Activated T-cell treated with anti-CD3 and anti-CD28 coated beads, Interleukin-2, amount 50 U/mL, for 72 hours (primary cell): ENCODE measurements at regions not wholly inside any gene's neighbourhood (a gene's known extent, or its start where the extent isn't known, plus 50 kb on each side); places are given as distances from the start of the nearest gene placed in this dataset.
"Not testable (repeated sequence)": the region's sequence is repeated elsewhere in the genome, so short reads cannot be mapped to it uniquely, and the experiment has no call there.

Experiments
- ATAC-seq, 2 donors: fragments of 150-1000 bp; cut with Tn5 transposase; replicated peaks in 1 of 2; 2 replicates each; pipeline ENCODE4 v1.10.0; 2021; ENCODE audit warnings: moderate library complexity in 2 of 2, mild to moderate bottlenecking in 1 of 2
- DNase-seq, 2 donors: peaks; one replicate each; pipeline ENCODE4 v3.0.0; 2021 to 2022; ENCODE audit warnings: mixed read lengths in 1 of 2
- H3K27ac Mint-ChIP-seq: one replicate; pipeline ENCODE4 v1.8.0; 2022; ENCODE audit warnings: mild to moderate bottlenecking, moderate library complexity, mixed read lengths
- H3K27me3 Mint-ChIP-seq: one replicate; pipeline ENCODE4 v1.8.0; 2022; ENCODE audit warnings: low read depth, mixed read lengths
- H3K36me3 Mint-ChIP-seq, 2 donors: one replicate each; pipeline ENCODE4 v1.8.0; 2022; ENCODE audit warnings: mixed read lengths in 2 of 2, mild to moderate bottlenecking in 1 of 2; ENCODE audit not compliant: insufficient read depth in 2 of 2
- H3K4me1 Mint-ChIP-seq: one replicate; pipeline ENCODE4 v1.8.0; 2022; ENCODE audit warnings: low read depth, mixed read lengths
- H3K4me3 Mint-ChIP-seq, 2 donors: one replicate each; pipeline ENCODE4 v1.8.0; 2022; ENCODE audit warnings: mild to moderate bottlenecking in 2 of 2, mixed read lengths in 2 of 2, moderate library complexity in 2 of 2
- H3K9me3 Mint-ChIP-seq, 2 donors: one replicate each; pipeline ENCODE4 v1.8.0; 2022; ENCODE audit warnings: mixed read lengths in 2 of 2

GRCh38 chr10:81367132-81367531 is 507.9 kb upstream of the NRG3 start:
- DNase-seq (no peak), ATAC-seq (no peak)
- H3K36me3 Mint-ChIP-seq, result no peaks in the 10 kb centered on the region
- H3K27ac Mint-ChIP-seq, result no peak overlapping the region
- no peaks in the 10 kb centered on the region for H3K27me3 Mint-ChIP-seq
- peaks cover 0 to 4% of the 10 kb centered on the region in 2 donors for H3K9me3 Mint-ChIP-seq
- no peak overlapping the region for H3K4me3 Mint-ChIP-seq
- no peaks in the 10 kb centered on the region for H3K4me1 Mint-ChIP-seq

DNA sequence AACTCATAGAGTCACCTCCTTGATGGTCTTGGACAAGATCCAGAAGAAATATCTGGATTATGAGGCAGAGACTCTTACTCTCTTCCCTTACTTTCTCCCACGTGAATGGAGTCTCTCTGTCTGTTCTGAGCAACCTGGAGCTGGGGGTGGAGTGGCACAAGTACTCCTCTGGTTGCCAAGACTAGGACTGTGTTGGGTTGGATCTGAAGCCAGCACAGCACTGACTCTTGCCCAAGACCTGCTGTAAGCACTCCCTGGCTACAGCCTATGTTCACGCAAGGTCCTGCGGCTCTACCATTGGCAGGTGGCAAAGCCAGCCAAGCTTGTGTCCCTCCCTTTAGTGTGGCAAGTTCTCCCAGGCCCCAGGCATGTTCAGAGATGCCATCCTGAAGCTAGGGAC is 488.2 kb upstream of the NRG3 start:
- Mint-ChIP-seq H3K36me3 (no peaks in the 10 kb centered on the region), H3K27me3 (no peaks in the 10 kb centered on the region), H3K4me1 (no peaks in the 10 kb centered on the region), H3K4me3 (no peak overlapping the region), H3K27ac (no peak overlapping the region), H3K9me3 (peaks cover 4 to 8% of the 10 kb centered on the region in 2 donors)
- ATAC-seq (no peak), DNase-seq (no peak)

DNA sequence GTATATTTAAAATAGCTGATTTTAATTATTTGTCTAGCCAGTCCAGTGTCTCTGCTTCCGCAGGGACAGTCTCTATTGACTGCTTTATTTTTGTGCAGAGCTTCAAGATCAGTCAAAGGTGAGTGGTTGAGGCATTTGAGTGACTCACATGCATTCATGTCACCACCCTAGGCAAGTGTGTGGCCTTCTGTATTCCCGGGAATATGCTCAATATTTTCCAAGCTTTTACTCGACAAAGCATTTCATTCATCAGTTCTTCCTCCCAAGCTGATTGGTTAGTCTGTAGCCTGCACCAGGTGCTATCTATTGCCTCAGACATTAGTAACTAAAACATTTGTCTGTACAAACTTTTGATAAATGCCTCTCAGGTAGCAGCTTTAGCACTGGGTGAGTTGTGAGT is 471.5 kb upstream of the NRG3 start:
- no peak overlapping the region for H3K27ac Mint-ChIP-seq
- H3K27me3 Mint-ChIP-seq, result no peaks in the 10 kb centered on the region
- peaks cover 0 to 5% of the 10 kb centered on the region in 2 donors for H3K9me3 Mint-ChIP-seq
- DNase-seq, result no peak
- no peaks in the 10 kb centered on the region for H3K36me3 Mint-ChIP-seq
- H3K4me3 Mint-ChIP-seq, result no peak overlapping the region
- no peaks in the 10 kb centered on the region for H3K4me1 Mint-ChIP-seq
- ATAC-seq, result no peak

DNA sequence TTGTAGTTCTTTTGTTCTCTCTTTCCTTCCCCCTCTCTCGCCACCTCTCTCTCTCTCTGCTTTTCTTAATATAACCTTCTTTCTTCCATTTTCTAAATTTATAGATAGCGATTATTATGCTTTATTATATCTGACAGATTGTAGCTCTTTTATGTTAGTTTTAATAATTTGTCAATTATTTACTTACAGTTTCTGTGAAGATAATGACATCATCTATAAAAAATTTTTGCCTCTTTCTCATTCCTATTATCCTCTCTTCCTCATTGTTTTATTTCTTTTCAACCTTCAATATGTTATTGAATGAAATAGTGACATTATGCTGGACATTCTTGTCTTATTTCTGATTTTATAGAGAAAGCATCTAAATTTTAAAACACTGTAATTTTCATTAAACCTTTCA is 469.6 kb upstream of the NRG3 start:
- H3K36me3 Mint-ChIP-seq, result no peaks in the 10 kb centered on the region
- ATAC-seq (no peak), DNase-seq (no peak)
- no peak overlapping the region for H3K27ac Mint-ChIP-seq
- H3K27me3 Mint-ChIP-seq, result no peaks in the 10 kb centered on the region
- peaks cover 0 to 2% of the 10 kb centered on the region in 2 donors for H3K9me3 Mint-ChIP-seq
- no peaks in the 10 kb centered on the region for H3K4me1 Mint-ChIP-seq
- H3K4me3 Mint-ChIP-seq, result no peak overlapping the region

DNA sequence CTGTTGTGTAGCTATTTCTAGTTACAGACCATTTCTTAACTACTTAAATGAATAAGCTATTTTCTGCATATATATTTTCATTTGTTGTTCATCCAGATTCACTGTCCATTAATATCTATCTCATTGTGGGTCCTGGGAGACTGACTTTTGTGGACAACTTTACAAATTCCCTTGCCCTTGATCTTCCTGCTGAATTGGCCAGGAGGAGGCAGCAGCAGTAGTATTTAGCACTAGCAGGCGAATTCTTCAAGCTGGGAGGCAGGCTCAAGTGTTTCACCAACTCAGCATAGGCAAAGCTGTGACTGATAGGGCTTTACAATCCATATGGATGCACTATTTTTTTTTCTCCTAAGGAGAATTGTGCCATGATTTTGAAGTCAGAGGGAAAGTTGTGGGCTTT is 461.0 kb upstream of the NRG3 start:
- no peak for DNase-seq
- no peaks in the 10 kb centered on the region for H3K4me1 Mint-ChIP-seq
- no peak for ATAC-seq
- H3K36me3 Mint-ChIP-seq, result peaks cover 0 to 2% of the 10 kb centered on the region in 2 donors
- no peak overlapping the region for H3K4me3 Mint-ChIP-seq
- H3K9me3 Mint-ChIP-seq, result peaks cover 0 to 2% of the 10 kb centered on the region in 2 donors
- H3K27ac Mint-ChIP-seq, result no peak overlapping the region
- H3K27me3 Mint-ChIP-seq, result no peaks in the 10 kb centered on the region

- DNase-seq, result no peak
- H3K27ac Mint-ChIP-seq, result no peak overlapping the region
- H3K4me1 Mint-ChIP-seq, result no peaks in the 10 kb centered on the region
- ATAC-seq, result no peak
- no peak overlapping the region for H3K4me3 Mint-ChIP-seq
- no peaks in the 10 kb centered on the region for H3K36me3 Mint-ChIP-seq
- H3K27me3 Mint-ChIP-seq, result no peaks in the 10 kb centered on the region
- H3K9me3 Mint-ChIP-seq, result peaks cover 4 to 7% of the 10 kb centered on the region in 2 donors
These were observed 448.3 kb upstream of the NRG3 start for GRCh38 chr10:81426722-81427121.

GRCh38 chr10:81428456-81429134 is 446.4 kb upstream of the NRG3 start:
- H3K36me3 Mint-ChIP-seq, result no peaks in the 10 kb centered on the region
- H3K4me1 Mint-ChIP-seq, result no peaks in the 10 kb centered on the region
- no peak overlapping the region for H3K27ac Mint-ChIP-seq
- ATAC-seq (no peak), DNase-seq (no peak)
- peaks cover 2 to 7% of the 10 kb centered on the region in 2 donors for H3K9me3 Mint-ChIP-seq
- H3K4me3 Mint-ChIP-seq, result no peak overlapping the region
- H3K27me3 Mint-ChIP-seq, result no peaks in the 10 kb centered on the region

- no peak for DNase-seq
- no peaks in the 10 kb centered on the region for H3K4me1 Mint-ChIP-seq
- ATAC-seq, result no peak
- peaks cover 0 to 1% of the 10 kb centered on the region in 2 donors for H3K36me3 Mint-ChIP-seq
- H3K9me3 Mint-ChIP-seq, result peaks cover 2 to 6% of the 10 kb centered on the region in 2 donors
- no peak overlapping the region for H3K27ac Mint-ChIP-seq
- no peak overlapping the region for H3K4me3 Mint-ChIP-seq
- no peaks in the 10 kb centered on the region for H3K27me3 Mint-ChIP-seq
These were observed 435.5 kb upstream of the NRG3 start for GRCh38 chr10:81439445-81439844.

DNA sequence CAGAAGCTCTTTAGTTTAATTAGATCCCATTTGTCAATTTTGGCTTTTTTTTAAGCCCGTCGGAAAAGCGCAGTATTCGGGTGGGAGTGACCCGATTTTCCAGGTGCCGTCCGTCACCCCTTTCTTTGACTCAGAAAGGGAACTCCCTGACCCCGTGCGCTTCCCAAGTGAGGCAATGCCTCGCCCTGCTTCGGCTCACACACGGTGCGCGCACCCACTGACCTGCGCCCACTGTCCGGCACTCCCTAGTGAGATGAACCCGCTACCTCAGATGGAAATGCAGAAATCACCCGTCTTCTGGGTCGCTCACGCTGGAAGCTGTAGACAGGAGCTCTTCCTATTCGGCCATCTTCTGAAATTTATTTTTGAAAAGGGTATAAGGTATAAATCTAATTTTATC is 433.4 kb upstream of the NRG3 start:
- H3K27me3 Mint-ChIP-seq, H3K4me3 Mint-ChIP-seq, H3K27ac Mint-ChIP-seq, H3K36me3 Mint-ChIP-seq, H3K9me3 Mint-ChIP-seq, ATAC-seq, H3K4me1 Mint-ChIP-seq, DNase-seq: not testable (repeated sequence)

DNA sequence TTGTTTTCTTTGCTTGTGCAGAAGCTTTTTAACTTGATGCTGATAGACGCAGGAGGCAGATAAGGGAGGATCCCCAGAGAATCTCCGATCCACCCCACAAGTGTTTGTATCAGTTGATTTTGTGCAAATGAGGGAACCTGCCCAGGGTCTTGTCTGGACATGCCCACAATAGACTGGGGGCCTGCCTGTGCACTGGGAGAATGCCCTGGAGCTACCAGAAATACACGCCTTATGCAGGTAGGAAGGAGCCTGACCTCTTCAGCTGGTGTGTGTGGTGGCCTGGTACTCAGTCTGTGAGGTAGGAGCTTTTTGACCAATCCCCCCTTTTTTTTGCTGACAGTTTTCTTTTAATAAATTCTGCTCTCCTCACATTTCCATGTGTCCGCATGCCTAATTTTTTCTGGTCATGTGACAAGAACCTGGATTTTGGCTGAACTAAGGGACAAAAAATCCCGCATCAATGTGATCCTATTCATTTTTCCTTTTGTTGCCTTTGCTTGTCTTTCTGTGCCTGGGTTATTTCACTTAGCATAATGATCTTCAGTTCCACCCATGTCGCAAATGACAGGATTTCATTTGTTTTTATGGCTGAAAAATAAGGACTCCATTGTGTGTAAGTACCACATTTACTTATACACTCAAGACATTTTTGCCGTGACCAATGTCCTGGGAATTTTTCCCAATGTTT is 430.6 kb upstream of the NRG3 start:
- no peaks in the 10 kb centered on the region for H3K36me3 Mint-ChIP-seq
- H3K27ac Mint-ChIP-seq, result no peak overlapping the region
- H3K27me3 Mint-ChIP-seq, result no peaks in the 10 kb centered on the region
- ATAC-seq (no peak), DNase-seq (no peak)
- peaks cover 1 to 2% of the 10 kb centered on the region in 2 donors for H3K9me3 Mint-ChIP-seq
- H3K4me3 Mint-ChIP-seq, result no peak overlapping the region
- H3K4me1 Mint-ChIP-seq, result no peaks in the 10 kb centered on the region

DNA sequence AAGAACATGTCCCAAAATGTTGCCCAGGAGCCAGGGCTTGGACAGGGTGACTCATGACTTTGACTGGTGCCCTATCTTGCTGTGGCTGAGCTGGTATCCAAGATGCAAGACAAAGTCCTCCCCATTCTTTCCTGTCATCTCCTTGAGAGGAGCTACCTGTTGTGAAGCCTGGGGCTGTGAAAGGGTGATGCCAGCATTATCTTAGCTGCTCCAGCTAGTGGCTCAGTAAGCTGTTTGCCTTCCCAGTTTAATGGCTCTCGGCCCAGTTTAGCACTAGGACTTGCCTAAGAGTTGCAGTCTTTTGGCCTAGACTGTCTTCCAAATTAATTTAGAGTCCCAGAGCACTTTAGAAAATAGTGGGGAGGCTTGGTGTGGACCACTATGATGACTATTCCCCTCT is 424.3 kb upstream of the NRG3 start:
- DNase-seq (no peak), ATAC-seq (no peak)
- Mint-ChIP-seq H3K36me3 (no peaks in the 10 kb centered on the region), H3K4me3 (no peak overlapping the region), H3K9me3 (no peaks in the 10 kb centered on the region), H3K4me1 (no peaks in the 10 kb centered on the region), H3K27ac (no peak overlapping the region), H3K27me3 (no peaks in the 10 kb centered on the region)

DNA sequence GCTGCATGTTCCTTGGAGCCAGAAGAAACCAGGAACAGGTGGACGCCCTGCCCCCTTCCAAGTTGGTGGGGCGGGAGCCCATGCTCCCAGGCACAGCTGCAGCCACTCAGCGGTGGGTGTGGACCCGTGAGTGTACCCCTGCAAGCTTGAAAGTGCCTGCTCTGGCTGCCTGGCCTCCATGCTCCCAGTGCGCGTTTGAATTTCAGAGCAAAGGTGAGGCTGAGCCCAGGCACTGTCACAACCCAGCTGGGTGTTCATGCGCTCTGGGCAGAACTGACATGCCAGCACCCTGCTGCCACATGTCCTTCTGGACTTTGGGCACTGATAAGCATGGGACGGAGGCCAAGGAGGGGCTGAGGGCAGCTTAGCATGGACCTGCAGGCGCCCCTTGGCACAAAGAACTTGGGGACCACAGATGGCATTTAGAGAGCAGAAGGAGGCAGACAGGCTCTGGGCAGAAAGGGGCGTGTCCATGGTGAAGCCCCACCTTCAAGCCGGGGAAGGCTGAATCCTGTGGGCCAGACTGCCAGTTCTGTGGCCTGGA is 402.0 kb upstream of the NRG3 start:
- no peak overlapping the region for H3K27ac Mint-ChIP-seq
- ATAC-seq (no peak), DNase-seq (no peak)
- H3K27me3 Mint-ChIP-seq, result no peaks in the 10 kb centered on the region
- no peaks in the 10 kb centered on the region for H3K36me3 Mint-ChIP-seq
- no peaks in the 10 kb centered on the region for H3K4me1 Mint-ChIP-seq
- no peak overlapping the region for H3K4me3 Mint-ChIP-seq
- H3K9me3 Mint-ChIP-seq, result peaks cover 0 to 2% of the 10 kb centered on the region in 2 donors

GRCh38 chr10:81473755-81474154 is 401.2 kb upstream of the NRG3 start:
- Mint-ChIP-seq H3K27ac (no peak overlapping the region), H3K4me3 (no peak overlapping the region), H3K9me3 (peaks cover 0 to 2% of the 10 kb centered on the region in 2 donors), H3K4me1 (no peaks in the 10 kb centered on the region), H3K36me3 (no peaks in the 10 kb centered on the region), H3K27me3 (no peaks in the 10 kb centered on the region)
- ATAC-seq (no peak), DNase-seq (no peak)

GRCh38 chr10:81479316-81479715 is 395.7 kb upstream of the NRG3 start:
- DNase-seq (no peak), ATAC-seq (no peak)
- H3K4me1 Mint-ChIP-seq, result no peaks in the 10 kb centered on the region
- no peaks in the 10 kb centered on the region for H3K36me3 Mint-ChIP-seq
- H3K27me3 Mint-ChIP-seq, result no peaks in the 10 kb centered on the region
- no peak overlapping the region for H3K4me3 Mint-ChIP-seq
- no peak overlapping the region for H3K27ac Mint-ChIP-seq
- no peaks in the 10 kb centered on the region for H3K9me3 Mint-ChIP-seq
